BJ (cell line): ENCODE measurements at regions not wholly inside any gene's neighbourhood (a gene's known extent, or its start where the extent isn't known, plus 50 kb on each side); places are given as distances from the start of the nearest gene placed in this dataset.
"Not testable (repeated sequence)": the region's sequence is repeated elsewhere in the genome, so short reads cannot be mapped to it uniquely, and the experiment has no call there.

Experiments
- CTCF ChIA-PET: fragments of 350-600 bp; formaldehyde crosslinking; extraction: SDS; loops from one replicate; lab custom pipeline; 2021; ENCODE audit warnings: antibody characterized with exemption, inconsistent platforms; lab: Yijun Ruan, JAX
- POLR2A ChIA-PET: fragments of 300-600 bp; sonication (Branson Sonifier 250); formaldehyde crosslinking; extraction: SDS; loops from one replicate; lab custom pipeline; 2021; ENCODE audit warnings: antibody characterized with exemption; lab: Charles Lee
- DNase-seq: peaks from one replicate; pipeline ENCODE4 v3.0.0-alpha.2; 2011; ENCODE audit warnings: low read depth
- H3K27me3 ChIP-seq: 2 replicates; pipeline ENCODE4 v1.6.0; 2011; ENCODE audit warnings: low read length; ENCODE audit not compliant: control insufficient read depth, insufficient read depth
- H3K36me3 ChIP-seq: 2 replicates; pipeline ENCODE4 v1.5.1; 2011; ENCODE audit warnings: low read length; ENCODE audit not compliant: control insufficient read depth, insufficient read depth
- H3K4me3 ChIP-seq: 2 replicates; pipeline ENCODE4 v1.5.1; 2011; ENCODE audit warnings: low read depth, mild to moderate bottlenecking, control low read depth, low read length
- TF ChIP-seq, protein P1 (sequence below): IDR thresholded peaks from 2 replicates; pipeline ENCODE4 v1.5.1; 2011; ENCODE audit warnings: low read depth, mild to moderate bottlenecking, control low read depth, inconsistent platforms, low read length, moderate library complexity; ENCODE audit not compliant: insufficient read depth

DNA sequence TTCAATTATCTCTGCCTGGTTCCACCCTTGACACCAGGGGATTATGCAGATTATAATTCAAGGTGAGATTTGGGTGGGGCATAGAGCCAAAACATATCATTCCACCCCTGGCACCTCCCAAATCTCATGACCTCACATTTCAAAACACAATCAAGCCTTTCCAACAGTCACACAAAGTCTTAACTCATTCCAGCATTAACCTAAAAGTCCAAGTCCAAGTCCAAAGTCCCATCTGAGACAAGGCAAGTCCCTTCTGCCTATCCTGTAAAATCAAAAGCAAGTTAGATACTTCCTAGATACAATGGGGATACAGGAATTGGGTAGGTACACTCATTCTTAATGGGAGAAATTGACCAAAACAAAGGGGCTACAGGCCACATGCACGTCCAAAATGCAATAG lies 73.7 kb upstream of the SLC24A3 start:
- H3K27me3 ChIP-seq: no peaks in the 10 kb centered on the region
- no peak for DNase-seq
- TF ChIP-seq, protein P1, sequence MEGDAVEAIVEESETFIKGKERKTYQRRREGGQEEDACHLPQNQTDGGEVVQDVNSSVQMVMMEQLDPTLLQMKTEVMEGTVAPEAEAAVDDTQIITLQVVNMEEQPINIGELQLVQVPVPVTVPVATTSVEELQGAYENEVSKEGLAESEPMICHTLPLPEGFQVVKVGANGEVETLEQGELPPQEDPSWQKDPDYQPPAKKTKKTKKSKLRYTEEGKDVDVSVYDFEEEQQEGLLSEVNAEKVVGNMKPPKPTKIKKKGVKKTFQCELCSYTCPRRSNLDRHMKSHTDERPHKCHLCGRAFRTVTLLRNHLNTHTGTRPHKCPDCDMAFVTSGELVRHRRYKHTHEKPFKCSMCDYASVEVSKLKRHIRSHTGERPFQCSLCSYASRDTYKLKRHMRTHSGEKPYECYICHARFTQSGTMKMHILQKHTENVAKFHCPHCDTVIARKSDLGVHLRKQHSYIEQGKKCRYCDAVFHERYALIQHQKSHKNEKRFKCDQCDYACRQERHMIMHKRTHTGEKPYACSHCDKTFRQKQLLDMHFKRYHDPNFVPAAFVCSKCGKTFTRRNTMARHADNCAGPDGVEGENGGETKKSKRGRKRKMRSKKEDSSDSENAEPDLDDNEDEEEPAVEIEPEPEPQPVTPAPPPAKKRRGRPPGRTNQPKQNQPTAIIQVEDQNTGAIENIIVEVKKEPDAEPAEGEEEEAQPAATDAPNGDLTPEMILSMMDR: no peak
- CTCF ChIA-PET: no interaction called here
- H3K36me3 ChIP-seq: no peaks in the 10 kb centered on the region
- POLR2A ChIA-PET: no interaction called here
- no peak overlapping the region for H3K4me3 ChIP-seq

DNA sequence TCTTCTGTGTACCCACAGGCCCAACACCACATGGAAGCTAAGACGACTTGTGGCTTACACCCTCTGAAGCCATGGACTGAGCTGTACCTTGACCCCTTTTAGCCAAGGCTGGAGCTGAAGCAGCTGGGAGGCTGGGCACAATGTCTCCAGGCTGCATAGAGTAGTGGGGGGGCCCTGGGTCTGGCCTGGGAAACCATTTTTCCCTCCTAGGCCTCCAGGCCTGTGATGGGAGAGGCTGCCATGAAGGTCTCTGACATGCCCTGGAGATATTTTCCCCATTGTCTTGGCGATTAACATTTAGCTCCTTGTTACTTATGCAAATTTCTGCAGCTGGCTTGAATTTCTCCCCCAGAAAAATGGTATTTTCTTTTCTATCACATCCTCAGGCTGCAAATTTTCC lies 72.9 kb upstream of the SLC24A3 start:
- DNase-seq, CTCF ChIA-PET, H3K27me3 ChIP-seq, H3K36me3 ChIP-seq, POLR2A ChIA-PET, H3K4me3 ChIP-seq: not testable (repeated sequence)

DNA sequence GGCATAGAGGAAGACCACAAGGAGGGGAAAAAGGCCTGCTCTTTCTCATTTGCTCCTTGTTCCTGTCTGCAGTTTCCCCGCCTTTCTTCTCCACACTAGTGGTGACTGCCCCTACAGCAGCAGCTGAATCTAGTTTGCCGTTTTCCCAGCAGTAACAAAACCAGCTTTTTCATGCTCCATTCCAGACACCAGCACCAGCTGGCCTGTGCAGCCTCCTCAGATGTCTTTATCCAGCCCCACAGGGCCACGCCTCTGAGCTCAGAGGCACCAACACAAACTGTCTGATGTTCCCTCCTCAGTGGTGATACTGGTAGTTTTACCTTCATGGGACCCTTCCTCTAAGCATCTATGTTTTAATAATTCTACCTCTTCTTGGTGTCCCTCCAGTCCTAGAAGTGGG lies 70.4 kb upstream of the SLC24A3 start:
- CTCF ChIA-PET: no interaction called here
- Histone ChIP-seq H3K4me3 (no peak overlapping the region), H3K27me3 (no peaks in the 10 kb centered on the region), H3K36me3 (no peaks in the 10 kb centered on the region)
- TF ChIP-seq, protein P1: no peak
- DNase-seq: no peak
- POLR2A ChIA-PET: no interaction called here

DNA sequence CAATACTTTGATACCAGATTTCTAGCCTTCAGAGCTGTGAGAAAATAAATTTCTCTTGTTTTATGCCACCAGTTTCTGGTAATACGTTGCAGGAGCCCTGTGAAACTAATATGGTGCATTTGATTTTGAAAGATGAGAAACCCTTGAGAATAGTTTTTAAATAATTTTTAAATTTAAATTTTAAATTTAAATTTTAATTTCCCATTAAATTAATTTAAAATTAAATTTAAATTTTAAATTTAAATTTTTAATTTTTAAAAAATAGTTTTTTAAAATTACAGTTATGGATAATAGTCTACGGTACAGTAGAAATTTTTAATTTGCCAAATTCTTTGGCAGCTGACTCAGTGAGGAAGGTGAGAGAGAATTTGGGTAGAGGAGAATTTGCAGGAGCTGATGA lies 68.6 kb upstream of the SLC24A3 start:
- H3K4me3 ChIP-seq: no peak overlapping the region
- DNase-seq: no peak
- no peaks in the 10 kb centered on the region for H3K27me3 ChIP-seq
- CTCF ChIA-PET: no interaction called here
- no peaks in the 10 kb centered on the region for H3K36me3 ChIP-seq
- POLR2A ChIA-PET: no interaction called here
- TF ChIP-seq, protein P1: no peak

DNA sequence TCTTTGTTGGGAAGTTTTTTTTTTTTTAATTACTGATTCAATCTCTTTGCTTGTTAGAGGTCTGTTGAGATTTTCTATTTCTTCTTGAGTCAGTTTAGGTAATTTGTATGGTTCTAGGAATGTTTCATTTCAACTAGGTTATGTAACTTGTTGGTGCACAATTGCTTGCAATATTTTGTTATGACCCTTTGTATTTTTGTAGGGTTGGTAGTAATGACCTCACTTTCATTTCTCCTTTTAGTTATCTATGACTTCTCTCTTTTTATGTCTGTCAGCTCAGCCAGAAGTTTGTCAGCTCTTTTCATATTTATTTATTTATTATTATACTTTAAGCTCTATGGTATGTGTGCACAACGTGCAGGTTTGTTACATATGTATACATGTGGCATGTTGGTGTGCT lies 51.1 kb upstream of the SLC24A3 start:
- H3K4me3 ChIP-seq: no peak overlapping the region
- no peaks in the 10 kb centered on the region for H3K36me3 ChIP-seq
- no peak for DNase-seq
- no peaks in the 10 kb centered on the region for H3K27me3 ChIP-seq
- TF ChIP-seq, protein P1: no peak
- ChIA-PET CTCF (no interaction called here), POLR2A (no interaction called here)
